Transverse colon (tissue), 4 donors: ENCODE measurements at regions not wholly inside any gene's neighbourhood (a gene's known extent, or its start where the extent isn't known, plus 50 kb on each side); places are given as distances from the start of the nearest gene placed in this dataset.

ENCODE experiments used
- CTCF ChIP-seq, 5 experiments: fragments of 200-600 bp in 3 of 5; fragments of 450-650 bp in 2 of 5; sonication (generic) in 3 of 5; IDR thresholded peaks; 1 replicate in 2 of 5; 2 replicates in 3 of 5; pipeline ENCODE4 v1.5.1; 2016 to 2017; ENCODE audit warnings: antibody characterized with exemption in 5 of 5, inconsistent platforms in 3 of 5, mild to moderate bottlenecking in 2 of 5, moderate library complexity in 1 of 5
- EP300 ChIP-seq: sonication (generic); formaldehyde crosslinking; IDR thresholded peaks from one replicate; pipeline ENCODE4 v1.6.1; 2017; ENCODE audit warnings: antibody characterized with exemption, low read depth
- POLR2A ChIP-seq: fragments of 450-650 bp; IDR thresholded peaks from one replicate; pipeline ENCODE4 v1.6.1; 2016; ENCODE audit warnings: antibody characterized with exemption, mild to moderate bottlenecking, moderate library complexity
- POLR2AphosphoS5 ChIP-seq, 3 donors: sonication (generic); formaldehyde crosslinking; IDR thresholded peaks; one replicate each; pipeline ENCODE4 v1.6.1; 2016; ENCODE audit warnings: antibody characterized with exemption in 3 of 3

GRCh38 chr10:22851865-22852239, 76.0 kb upstream of the ARMC3 start:
- no peak for TF ChIP-seq POLR2A
- TF ChIP-seq CTCF (IDR thresholded peaks at IDR 0.05): no peak
- TF ChIP-seq POLR2AphosphoS5 (IDR thresholded peaks at IDR 0.05): no peak
- no peak for TF ChIP-seq EP300
